ENCODE measurements at regions not wholly inside any gene's neighbourhood (a gene's known extent, or its start where the extent isn't known, plus 50 kb on each side); places are given as distances from the start of the nearest gene placed in this dataset.

GRCh38 chr18:38038242-38038641 lies 472.6 kb upstream of the CELF4 start:
- FAIRE-seq, result no peak
- no peak for DNase-seq (ENCODE audit: low spot score)

DNA sequence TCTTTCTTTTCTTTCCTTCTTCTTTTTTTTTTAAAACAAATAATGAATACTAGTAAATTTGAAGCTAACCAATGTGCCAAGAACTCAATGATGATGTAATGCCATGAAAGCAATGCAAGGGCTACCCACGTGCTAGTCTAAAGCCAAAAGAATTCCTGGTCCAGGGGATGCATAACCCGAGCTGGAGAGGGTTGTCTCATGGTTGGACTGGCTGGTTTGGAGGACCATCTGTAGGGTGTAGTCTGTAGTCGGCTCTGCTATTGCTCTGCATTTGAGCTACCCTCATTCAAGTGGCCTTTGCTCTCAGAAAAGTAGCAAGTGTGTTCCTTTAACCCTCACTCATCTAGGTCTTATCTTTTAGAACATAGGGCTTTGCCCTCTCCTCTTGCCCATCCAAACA lies 469.6 kb upstream of the CELF4 start:
- FAIRE-seq (no peak), DNase-seq (ENCODE audit: low spot score) (no peak)

DNA sequence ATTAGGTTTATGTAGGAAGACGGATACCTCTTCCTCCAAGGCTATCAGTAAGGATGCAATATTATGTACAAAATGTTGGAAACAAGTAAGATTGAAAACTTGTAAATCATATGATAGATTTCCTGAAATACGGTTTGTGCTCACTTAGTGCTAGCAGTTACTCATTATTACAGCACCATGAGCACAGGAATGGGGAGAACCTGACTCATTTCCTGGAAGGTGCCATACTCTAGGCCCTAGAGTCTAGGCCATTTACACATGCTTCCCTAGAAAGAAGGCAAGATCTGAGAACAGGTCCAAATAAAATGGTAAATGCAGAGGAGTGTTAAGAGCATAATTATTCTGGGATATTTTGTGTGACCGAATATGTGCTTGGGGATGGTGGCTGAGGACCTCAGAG lies 467.7 kb upstream of the CELF4 start:
- DNase-seq (ENCODE audit: low spot score) (no peak), FAIRE-seq (no peak)

DNA sequence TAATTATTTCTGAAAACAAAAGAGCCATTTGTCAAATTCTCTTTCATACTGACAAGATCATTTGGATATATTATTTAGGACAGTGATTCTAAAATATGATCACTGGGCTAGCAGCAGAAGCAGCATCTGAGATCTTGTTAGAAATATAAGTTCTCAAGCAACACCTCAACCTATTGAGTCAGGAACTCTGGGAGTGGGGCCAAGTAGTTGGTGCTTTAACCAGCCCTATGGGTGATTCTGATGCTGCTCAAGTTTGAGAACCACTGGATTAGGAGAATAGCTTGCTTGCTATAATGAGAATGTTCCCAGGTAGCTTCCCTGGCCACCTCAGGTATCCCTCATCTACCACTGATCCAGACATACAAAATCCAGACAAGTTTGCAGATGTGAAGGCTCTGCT lies 466.9 kb upstream of the CELF4 start:
- no peak for FAIRE-seq
- DNase-seq (ENCODE audit: low spot score), result no peak

- DNase-seq (ENCODE audit: low spot score), result no peak
- FAIRE-seq, result no peak
Observed at GRCh38 chr18:38028946-38029345, 463.3 kb upstream of the CELF4 start.

- FAIRE-seq (no peak), DNase-seq (ENCODE audit: low spot score) (peak; percentile 62)
Observed at GRCh38 chr18:38025433-38026038, 459.9 kb upstream of the CELF4 start.

GRCh38 chr18:38023871-38024270 lies 458.3 kb upstream of the CELF4 start:
- no peak for DNase-seq (ENCODE audit: low spot score)
- no peak for FAIRE-seq

GRCh38 chr18:38022234-38022633 lies 456.6 kb upstream of the CELF4 start:
- DNase-seq (ENCODE audit: low spot score) (no peak), FAIRE-seq (no peak)

DNA sequence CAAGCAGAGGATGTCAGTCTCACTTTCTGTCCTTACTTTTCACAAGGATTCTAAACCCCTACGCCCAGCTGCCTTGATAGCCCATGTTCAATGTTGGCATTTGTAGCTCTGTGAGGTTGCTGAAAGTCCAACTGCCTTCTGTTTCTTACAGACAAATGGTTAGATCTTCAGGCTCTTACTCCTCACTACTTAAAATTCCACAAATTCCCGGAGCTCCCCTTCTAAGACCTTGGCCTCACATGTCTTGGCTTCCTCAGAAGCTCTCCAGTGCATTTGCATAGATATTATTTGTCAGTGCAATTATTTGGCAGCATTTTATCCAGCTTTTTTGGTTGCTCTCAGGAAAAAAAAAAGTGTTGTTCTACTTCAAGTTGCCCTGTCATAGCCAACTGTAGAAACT lies 453.7 kb upstream of the CELF4 start:
- DNase-seq (ENCODE audit: low spot score) (no peak), FAIRE-seq (no peak)

GRCh38 chr18:38010971-38011857 lies 445.6 kb upstream of the CELF4 start:
- no peak for FAIRE-seq
- DNase-seq (ENCODE audit: low spot score), result no peak

- FAIRE-seq, result no peak
Observed at GRCh38 chr18:38010037-38010436, 444.4 kb upstream of the CELF4 start.

DNA sequence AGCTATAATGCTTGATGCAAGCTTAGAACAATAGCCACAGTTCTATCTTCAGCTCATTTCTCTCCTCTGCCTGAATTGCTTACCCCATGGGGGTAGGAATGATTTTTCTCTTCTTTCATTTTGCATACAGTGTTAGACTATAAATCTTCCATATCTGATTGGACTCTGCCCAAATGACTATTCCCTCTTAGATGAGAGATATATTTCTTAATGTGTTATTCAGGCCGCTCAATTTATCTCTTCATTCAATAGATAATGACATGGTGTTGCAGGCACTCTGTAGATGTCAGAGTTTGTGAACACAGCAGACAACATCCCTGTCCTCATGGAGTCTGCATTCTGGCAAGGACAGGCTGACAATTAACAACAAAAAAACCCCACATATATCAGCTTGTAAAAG lies 443.7 kb upstream of the CELF4 start:
- DNase-seq (ENCODE audit: low spot score) (no peak), FAIRE-seq (no peak)

More at GRCh38 chr18:38010037-38010436, 444.4 kb upstream of the CELF4 start:
- DNase-seq (ENCODE audit: low spot score), result no peak

- no peak for FAIRE-seq
Observed at GRCh38 chr18:38007676-38008330, 442.2 kb upstream of the CELF4 start.

GRCh38 chr18:38007026-38007425 lies 441.4 kb upstream of the CELF4 start:
- no peak for FAIRE-seq
- DNase-seq (ENCODE audit: low spot score), result no peak

More at GRCh38 chr18:38007676-38008330, 442.2 kb upstream of the CELF4 start:
- peak; percentile 5 for DNase-seq (ENCODE audit: low spot score)

DNA sequence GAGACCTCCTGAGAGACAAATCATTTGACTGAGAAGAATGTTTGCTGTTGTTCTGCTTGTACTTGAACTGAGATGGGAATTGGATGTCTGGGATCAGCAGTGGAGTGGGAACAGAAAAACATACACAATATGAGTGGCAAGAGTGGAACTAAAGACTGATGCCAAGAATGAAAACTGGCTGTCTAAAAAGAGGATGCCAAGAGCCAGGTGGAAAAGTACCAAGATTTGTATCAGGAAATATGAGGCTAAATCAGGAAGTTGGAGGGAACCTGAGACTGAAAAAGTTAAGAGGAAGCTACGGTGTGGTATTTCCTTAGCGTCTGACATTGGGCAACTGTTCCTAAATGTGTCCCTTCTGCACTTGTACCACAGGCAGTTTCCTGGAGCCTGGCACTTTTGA lies 440.9 kb upstream of the CELF4 start:
- FAIRE-seq, result no peak
- DNase-seq (ENCODE audit: low spot score), result no peak

GRCh38 chr18:37997695-37998094 lies 432.1 kb upstream of the CELF4 start:
- DNase-seq (ENCODE audit: low spot score) (no peak), FAIRE-seq (no peak)

DNA sequence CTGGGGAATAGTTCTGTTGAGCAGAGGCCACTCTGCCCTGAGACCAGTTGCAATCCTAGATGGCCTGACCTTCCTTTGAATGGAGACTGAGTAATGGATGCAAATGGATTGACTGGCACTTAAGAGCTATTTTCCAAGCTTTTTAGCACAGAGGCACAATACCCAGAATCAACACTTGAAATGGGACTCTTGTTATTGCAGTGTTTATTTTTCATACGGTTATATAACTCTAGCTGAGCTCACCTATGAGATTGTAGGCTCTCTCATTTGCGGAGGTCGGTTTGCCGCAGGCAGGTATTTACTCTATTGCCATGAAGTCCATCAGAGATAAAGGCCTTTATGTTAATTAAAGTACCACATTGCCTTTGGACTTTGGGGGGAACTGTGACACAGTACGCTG lies 422.3 kb upstream of the CELF4 start:
- no peak for FAIRE-seq
- DNase-seq (ENCODE audit: low spot score), result no peak

DNA sequence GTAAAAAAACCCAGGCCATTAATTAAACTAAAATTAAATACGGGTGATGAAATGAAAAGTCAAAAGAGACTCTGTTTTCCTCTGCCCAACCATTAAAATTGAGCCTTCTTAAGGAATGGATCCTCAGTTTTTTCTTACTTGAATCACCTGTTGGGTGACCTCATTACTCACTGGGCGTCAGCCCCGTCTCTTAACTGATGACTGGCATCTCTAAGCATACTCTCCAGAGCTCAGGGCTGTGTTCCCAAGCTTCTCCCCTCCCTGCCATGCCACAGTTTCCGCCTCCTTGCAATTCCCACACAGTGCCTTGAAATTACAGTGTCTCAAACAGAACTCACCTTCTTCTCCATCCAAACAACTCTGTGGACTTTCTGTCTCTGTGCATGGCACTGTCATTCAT lies 421.1 kb upstream of the CELF4 start:
- DNase-seq (ENCODE audit: low spot score) (no peak), FAIRE-seq (no peak)

DNA sequence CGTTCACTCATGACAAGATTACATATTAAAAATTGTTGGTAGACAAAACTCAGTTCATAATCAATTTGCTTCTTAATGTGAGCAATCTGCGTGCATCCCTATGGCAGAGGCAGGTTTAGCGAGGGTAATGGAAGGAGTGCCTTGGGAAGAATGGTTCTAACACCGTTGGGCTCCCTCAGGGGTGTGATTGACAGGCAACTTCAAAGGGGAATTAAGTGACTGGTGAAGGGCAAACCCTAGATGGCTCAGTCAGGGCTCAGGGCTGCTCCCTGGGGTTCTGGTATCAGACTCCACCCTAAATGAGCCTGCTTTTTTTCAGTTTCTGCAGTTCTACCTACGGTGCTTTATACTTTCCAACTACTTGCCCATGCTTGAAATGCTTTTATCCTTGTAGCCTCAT lies 419.5 kb upstream of the CELF4 start:
- DNase-seq (ENCODE audit: low spot score) (no peak), FAIRE-seq (no peak)

DNA sequence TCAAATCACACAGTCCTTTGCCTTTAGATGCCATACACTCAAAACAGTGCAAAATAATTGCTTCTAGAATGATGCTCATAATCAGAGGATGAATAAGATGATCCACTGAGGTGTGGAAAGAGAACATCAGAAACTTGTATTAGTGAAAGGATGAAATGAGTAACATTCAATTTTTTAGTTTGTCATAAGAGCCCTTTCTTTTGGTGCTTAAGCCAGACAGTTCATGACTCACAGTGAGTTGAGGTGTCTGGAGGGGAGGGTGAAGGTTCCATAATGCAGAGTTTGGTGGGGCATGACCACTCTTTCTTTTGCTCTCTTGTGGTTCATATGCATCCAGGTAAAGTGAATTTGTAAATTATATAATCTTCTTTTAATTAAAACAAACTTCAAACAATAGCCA lies 415.0 kb upstream of the CELF4 start:
- DNase-seq (ENCODE audit: low spot score) (no peak), FAIRE-seq (no peak)

DNA sequence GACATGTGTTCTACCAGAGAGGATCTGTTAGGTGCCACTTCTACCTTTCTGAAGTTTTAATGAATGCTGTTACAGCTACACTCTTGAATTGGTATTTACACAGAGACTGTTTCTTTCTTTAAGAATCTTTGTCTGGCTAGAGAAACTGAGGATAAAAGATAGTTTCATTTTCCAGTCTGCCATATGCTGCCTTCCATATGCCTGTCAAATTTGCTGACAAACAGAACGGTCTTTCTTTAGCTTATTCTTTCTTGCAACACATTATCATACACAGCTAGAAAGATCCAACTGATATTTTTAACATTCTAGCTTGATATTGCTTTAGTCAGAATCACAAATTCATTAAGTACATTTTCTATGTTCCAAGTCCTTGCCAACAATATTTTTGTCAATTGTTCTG lies 409.8 kb upstream of the CELF4 start:
- DNase-seq (ENCODE audit: low spot score), result no peak
- FAIRE-seq, result no peak

DNA sequence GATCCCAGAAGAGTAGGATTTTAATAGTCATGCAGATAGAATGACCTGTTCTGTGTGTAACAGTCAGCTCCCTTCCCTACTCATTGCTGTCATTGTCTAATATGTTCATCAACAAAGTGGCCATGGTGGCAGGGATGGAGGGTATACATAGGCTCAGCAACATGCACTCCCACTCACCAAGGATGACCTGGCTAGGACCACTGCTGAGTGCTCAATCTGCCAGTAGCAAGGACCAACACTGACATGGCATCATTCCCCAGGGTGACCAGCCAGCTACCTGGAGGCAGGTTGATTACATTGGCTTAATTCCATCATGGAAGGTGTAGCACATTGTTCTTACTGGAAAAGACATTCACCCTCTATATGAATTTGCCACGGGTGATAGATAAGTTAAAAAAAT lies 401.7 kb upstream of the CELF4 start:
- DNase-seq (ENCODE audit: low spot score) (no peak), FAIRE-seq (no peak)
